ENCODE measurements at regions not wholly inside any gene's neighbourhood (a gene's known extent, or its start where the extent isn't known, plus 50 kb on each side); places are given as distances from the start of the nearest gene placed in this dataset.
A peak's percentile ranks its signal among the peaks of the same experiment; 100 is the strongest.

GRCh38 chr2:216802516-216803215, 57.2 kb downstream of the TNP1 start:
- TF ChIP-seq CTCF (IDR thresholded peaks at IDR 0.05), result no peak
- ATAC-seq (peak in 1 of 8 donors; percentile 10), DNase-seq (no peak)
- peaks cover 0 to 5% (median 0%) of the 10 kb centered on the region in 11 donors for H3K9me3 ChIP-seq
- H3K27me3 ChIP-seq, result no peaks in the 10 kb centered on the region
- H3K4me1 ChIP-seq, result peaks cover 4 to 49% (median 20%) of the 10 kb centered on the region in 9 donors
- intact Hi-C loops (cut with DNase I), result no loop called here
- 84 to 90% methylated on average over 10 of the region's 10 CpGs for WGBS, 2 donors
- no peak overlapping the region for H3K4me3 ChIP-seq
- H3K36me3 ChIP-seq, result no peaks in the 10 kb centered on the region
- peak overlapping the region in 1 of 10 donors; percentile 23 for H3K27ac ChIP-seq

GRCh38 chr2:216800836-216801235, 59.0 kb downstream of the TNP1 start:
- no peak for TF ChIP-seq CTCF (IDR thresholded peaks at IDR 0.05)
- Histone ChIP-seq H3K4me3 (no peak overlapping the region), H3K27ac (peak overlapping the region; percentile 15 to 76 (median 57)), H3K9me3 (peaks cover 0 to 5% (median 0%) of the 10 kb centered on the region in 11 donors), H3K4me1 (peaks cover 4 to 51% (median 17%) of the 10 kb centered on the region in 9 donors), H3K36me3 (no peaks in the 10 kb centered on the region), H3K27me3 (no peaks in the 10 kb centered on the region)
- no peak for DNase-seq
- intact Hi-C loops (cut with DNase I), result no loop called here
- peak in 1 of 8 donors; percentile 26 for ATAC-seq
- 64 to 77% methylated on average over 3 of the region's 3 CpGs for WGBS, 2 donors

GRCh38 chr2:216799873-216800431, 59.9 kb downstream of the TNP1 start:
- H3K27ac ChIP-seq, result peak overlapping the region; percentile 15 to 76 (median 57)
- peak in 3 of 8 donors; percentile 32 to 39 (median 32) for ATAC-seq
- no peaks in the 10 kb centered on the region for H3K36me3 ChIP-seq
- intact Hi-C loops (cut with DNase I), result no loop called here
- WGBS, 2 donors, result 69 to 75% methylated on average over 3 of the region's 3 CpGs
- TF ChIP-seq CTCF (IDR thresholded peaks at IDR 0.05), result no peak
- no peak for DNase-seq
- no peaks in the 10 kb centered on the region for H3K27me3 ChIP-seq
- H3K4me3 ChIP-seq, result no peak overlapping the region
- peaks cover 0 to 5% (median 0%) of the 10 kb centered on the region in 11 donors for H3K9me3 ChIP-seq
- H3K4me1 ChIP-seq, result peaks cover 4 to 53% (median 14%) of the 10 kb centered on the region in 9 donors

DNA sequence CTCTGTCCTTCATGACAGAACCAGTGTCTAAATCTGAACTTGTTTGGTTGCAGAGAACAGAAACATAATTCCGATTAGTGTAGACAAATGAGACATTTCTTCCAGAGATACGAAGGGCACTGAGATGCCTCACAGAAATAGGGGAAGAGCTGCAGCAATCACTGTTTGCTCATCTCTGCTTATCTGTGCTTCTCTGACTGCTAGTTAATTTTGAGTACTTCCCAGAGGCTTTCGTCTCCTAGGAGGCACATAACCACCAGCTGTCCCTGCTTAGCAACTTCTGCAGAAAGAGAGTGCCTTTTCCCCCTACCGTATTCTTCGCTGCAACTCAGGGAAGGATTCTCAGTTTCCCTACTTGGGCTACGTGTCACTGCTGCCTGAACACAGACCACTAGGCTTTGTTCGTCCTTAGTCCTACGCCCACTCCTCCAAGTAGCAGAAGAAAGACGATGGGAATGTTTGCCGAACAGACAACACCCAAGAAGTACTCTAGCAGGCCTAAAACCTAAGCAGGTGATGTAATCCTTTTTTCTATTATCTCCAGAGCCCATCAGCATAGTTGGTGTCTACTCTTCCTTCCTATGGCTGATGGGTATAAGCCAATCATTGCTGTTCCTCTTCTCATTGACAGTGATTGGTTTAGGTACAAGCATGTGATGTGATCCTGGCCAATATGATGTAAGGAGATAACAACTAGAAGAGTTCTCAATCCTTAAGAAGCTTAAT, 63.6 kb downstream of the TNP1 start:
- no peak for TF ChIP-seq CTCF (IDR thresholded peaks at IDR 0.05)
- peaks cover 0 to 5% (median 0%) of the 10 kb centered on the region in 11 donors for H3K9me3 ChIP-seq
- no peak for ATAC-seq
- no peak overlapping the region for H3K4me3 ChIP-seq
- 86 to 90% methylated on average over 10 of the region's 10 CpGs for WGBS, 2 donors
- peaks cover 6 to 49% (median 17%) of the 10 kb centered on the region in 9 donors for H3K4me1 ChIP-seq
- H3K27me3 ChIP-seq, result no peaks in the 10 kb centered on the region
- peak overlapping the region in 2 of 10 donors; percentile 9 to 37 for H3K27ac ChIP-seq
- intact Hi-C loops (cut with DNase I), result no loop called here
- no peaks in the 10 kb centered on the region for H3K36me3 ChIP-seq
- DNase-seq, result no peak
